IPS-20b (cell line): ENCODE measurements at regions not wholly inside any gene's neighbourhood (a gene's known extent, or its start where the extent isn't known, plus 50 kb on each side); places are given as distances from the start of the nearest gene placed in this dataset.

Experiments
- H3K27ac ChIP-seq: one replicate; pipeline ENCODE4 v1.5.1; 2013; ENCODE audit warnings: low read length
- H3K27me3 ChIP-seq: 2 replicates; pipeline ENCODE4 v1.6.1; 2013; ENCODE audit warnings: mild to moderate bottlenecking, low read length, inconsistent platforms; ENCODE audit not compliant: insufficient read depth
- H3K36me3 ChIP-seq: 2 replicates; pipeline ENCODE4 v1.6.1; 2013; ENCODE audit warnings: low read depth, mild to moderate bottlenecking, inconsistent platforms, low read length, moderate library complexity; ENCODE audit not compliant: insufficient read depth
- H3K4me1 ChIP-seq: 2 replicates; pipeline ENCODE4 v1.6.1; 2013; ENCODE audit warnings: mild to moderate bottlenecking, control low read depth, inconsistent platforms, low read length, moderate library complexity; ENCODE audit not compliant: insufficient read depth
- H3K4me3 ChIP-seq: 2 replicates; pipeline ENCODE4 v1.5.1; 2013; ENCODE audit warnings: mild to moderate bottlenecking, low read length, inconsistent platforms
- H3K9ac ChIP-seq: 2 replicates; pipeline ENCODE4 v1.6.1; 2013; ENCODE audit warnings: low read depth, mild to moderate bottlenecking, inconsistent platforms, low read length, moderate library complexity
- H3K9me3 ChIP-seq: 2 replicates; pipeline ENCODE4 v1.6.1; 2013; ENCODE audit warnings: mild to moderate bottlenecking, low read depth, low read length, inconsistent platforms; ENCODE audit not compliant: insufficient read depth

GRCh38 chrX:20325786-20326388 lies 59.2 kb upstream of the RPS6KA3 start:
- Histone ChIP-seq H3K27me3 (peaks cover 21% of the 10 kb centered on the region), H3K36me3 (no peaks in the 10 kb centered on the region), H3K9ac (no peak overlapping the region), H3K9me3 (no peaks in the 10 kb centered on the region), H3K4me3 (no peak overlapping the region), H3K27ac (no peak overlapping the region), H3K4me1 (no peaks in the 10 kb centered on the region)

GRCh38 chrX:20322887-20323286 lies 56.2 kb upstream of the RPS6KA3 start:
- no peaks in the 10 kb centered on the region for H3K9me3 ChIP-seq
- H3K27me3 ChIP-seq = no peaks in the 10 kb centered on the region
- no peak overlapping the region for H3K27ac ChIP-seq
- H3K4me3 ChIP-seq = no peak overlapping the region
- H3K9ac ChIP-seq = no peak overlapping the region
- H3K36me3 ChIP-seq = no peaks in the 10 kb centered on the region
- H3K4me1 ChIP-seq = no peaks in the 10 kb centered on the region

GRCh38 chrX:20320461-20321159 lies 53.9 kb upstream of the RPS6KA3 start:
- no peaks in the 10 kb centered on the region for H3K27me3 ChIP-seq
- H3K27ac ChIP-seq = no peak overlapping the region
- H3K9me3 ChIP-seq = no peaks in the 10 kb centered on the region
- H3K4me3 ChIP-seq = no peak overlapping the region
- no peak overlapping the region for H3K9ac ChIP-seq
- H3K4me1 ChIP-seq = no peaks in the 10 kb centered on the region
- H3K36me3 ChIP-seq = no peaks in the 10 kb centered on the region

GRCh38 chrX:20319054-20319453 lies 52.3 kb upstream of the RPS6KA3 start:
- Histone ChIP-seq H3K36me3 (no peaks in the 10 kb centered on the region), H3K27me3 (no peaks in the 10 kb centered on the region), H3K9me3 (no peaks in the 10 kb centered on the region), H3K4me1 (no peaks in the 10 kb centered on the region), H3K27ac (no peak overlapping the region), H3K4me3 (no peak overlapping the region), H3K9ac (no peak overlapping the region)

GRCh38 chrX:20317873-20318272 lies 51.2 kb upstream of the RPS6KA3 start:
- Histone ChIP-seq H3K27me3 (no peaks in the 10 kb centered on the region), H3K36me3 (no peaks in the 10 kb centered on the region), H3K9me3 (no peaks in the 10 kb centered on the region), H3K4me1 (no peaks in the 10 kb centered on the region), H3K9ac (no peak overlapping the region), H3K27ac (no peak overlapping the region), H3K4me3 (no peak overlapping the region)
